ENCODE measurements at regions not wholly inside any gene's neighbourhood (a gene's known extent, or its start where the extent isn't known, plus 50 kb on each side); places are given as distances from the start of the nearest gene placed in this dataset.

DNA sequence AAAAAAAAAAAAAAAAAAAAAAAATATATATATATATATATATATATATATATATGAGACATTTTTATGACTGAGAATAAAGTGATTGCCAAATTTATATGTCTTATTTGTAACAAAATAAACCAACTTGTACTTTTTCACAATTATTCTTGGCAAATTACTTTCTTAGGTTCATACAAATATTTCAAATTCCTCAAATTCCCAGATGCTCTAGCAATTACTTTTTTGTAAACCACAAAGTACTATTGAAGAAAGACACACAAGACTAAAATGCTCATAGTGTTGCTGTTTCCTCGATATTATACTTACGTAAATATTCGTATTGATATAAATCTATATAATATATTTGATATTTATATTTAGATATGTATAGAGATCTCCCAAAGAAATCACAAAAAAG lies 390.0 kb downstream of the FAT4 start:
- no peak for DNase-seq

DNA sequence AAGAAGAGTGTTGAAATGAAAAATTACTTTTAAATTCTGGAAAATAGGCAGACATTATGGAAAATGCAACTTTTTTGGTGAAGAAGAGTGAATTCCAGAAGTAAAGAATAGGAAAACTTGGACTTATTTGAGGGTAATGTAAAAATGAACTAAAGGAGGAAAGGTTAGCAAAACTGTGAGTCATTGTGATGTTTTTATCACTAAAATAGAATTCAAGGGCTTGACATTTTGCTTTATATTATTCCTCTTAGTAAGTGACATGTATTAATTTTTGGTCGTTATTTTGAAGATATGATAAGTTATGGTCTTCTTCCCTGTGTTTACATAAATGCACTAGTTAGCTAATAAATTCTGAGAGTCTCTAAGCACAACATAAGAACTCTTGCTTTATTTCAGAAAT lies 390.9 kb downstream of the FAT4 start:
- DNase-seq = no peak

DNA sequence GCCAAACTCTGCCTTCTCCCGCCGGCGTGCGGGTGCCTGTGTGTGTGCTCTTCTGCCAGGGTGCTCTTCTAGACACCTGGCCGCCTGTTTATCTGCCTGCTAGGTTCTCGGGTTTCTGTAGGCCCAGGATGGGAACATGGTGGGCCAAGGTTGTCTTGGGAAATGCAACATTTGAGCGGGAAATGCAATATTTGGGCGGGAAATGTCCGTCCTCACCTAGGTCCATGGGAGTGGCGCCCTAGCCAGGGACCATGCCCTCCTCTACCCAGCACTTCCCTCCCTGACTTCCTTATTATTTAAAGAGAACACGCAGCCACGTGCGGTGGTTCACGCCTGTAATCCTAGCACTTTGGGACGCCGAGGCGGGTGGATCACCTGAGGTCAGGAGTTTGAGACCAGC lies 392.6 kb downstream of the FAT4 start:
- DNase-seq = no peak

DNA sequence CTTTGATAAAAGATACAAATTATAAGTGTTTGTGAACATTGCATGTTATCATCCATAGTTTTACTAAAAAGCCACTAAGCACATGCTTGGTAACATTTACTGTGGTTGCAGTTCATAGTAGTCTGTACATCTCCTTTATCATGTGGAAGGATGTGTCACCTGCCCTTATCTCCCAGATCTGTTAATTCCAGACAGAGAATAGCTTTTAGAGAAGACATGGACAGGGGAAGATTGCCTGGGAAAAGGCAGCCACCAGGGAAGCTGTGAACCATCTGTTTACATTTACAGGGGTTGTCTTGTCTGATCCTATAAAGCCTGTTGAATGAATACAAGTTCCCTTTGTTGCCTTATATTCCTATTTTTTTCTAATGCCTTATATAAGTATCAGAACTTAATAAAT lies 396.0 kb downstream of the FAT4 start:
- DNase-seq = no peak

DNA sequence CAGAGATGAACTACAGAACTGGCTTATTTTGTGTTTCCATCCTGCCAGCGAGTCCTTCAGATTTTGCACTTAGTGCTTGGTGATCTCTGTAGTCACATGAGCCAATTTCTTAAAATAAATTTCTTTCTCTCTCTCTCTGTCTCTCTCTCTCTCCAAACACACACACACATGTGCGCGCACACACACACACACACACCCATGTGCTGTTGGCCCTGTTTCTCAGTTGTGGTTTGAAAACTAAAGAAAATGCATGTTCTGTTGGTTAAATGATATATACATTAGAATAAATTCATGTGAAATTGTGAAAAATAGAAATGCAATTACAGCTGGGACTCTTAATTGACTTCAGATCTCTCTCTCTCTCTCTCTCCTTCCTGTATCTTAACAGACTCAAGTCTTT lies 399.3 kb downstream of the FAT4 start:
- no peak for DNase-seq

DNA sequence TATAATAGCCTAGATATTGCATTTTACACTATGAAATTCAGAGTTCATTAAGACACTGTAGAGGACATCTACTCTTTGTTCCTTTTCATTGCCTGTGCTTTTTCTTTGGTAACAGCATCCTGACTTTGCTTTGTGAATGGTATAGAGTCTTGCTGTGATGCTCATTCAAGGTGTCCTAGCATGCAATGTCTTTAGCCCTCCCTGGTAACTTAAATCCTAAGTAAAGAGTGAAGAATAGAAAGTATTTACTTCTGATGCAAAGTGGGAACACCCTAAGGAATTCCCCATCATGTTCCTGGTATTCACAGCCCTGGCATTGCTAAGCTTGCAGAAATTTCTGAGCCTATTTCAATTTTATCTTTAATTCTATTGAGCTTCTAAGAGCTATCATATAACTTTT lies 400.1 kb downstream of the FAT4 start:
- no peak for DNase-seq

DNA sequence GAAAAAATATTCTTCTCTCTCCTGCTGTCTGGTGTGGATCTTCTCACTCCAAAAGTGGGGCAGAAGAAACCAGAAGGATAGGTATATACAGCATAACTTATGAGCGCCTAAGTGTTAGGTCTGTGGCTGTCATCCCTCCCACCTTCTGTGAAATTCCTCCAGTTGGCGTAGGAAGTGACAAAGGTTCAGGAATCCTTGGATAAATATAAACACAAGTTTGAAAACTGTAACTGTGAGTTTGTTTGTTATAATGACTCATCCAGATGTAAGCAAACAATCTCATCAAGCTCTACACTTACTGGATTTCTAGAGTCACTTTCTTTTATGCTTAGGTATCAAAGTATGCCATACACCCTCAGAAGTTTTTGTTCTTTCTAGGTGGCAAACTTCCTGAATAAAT lies 405.2 kb downstream of the FAT4 start:
- no peak for DNase-seq

DNA sequence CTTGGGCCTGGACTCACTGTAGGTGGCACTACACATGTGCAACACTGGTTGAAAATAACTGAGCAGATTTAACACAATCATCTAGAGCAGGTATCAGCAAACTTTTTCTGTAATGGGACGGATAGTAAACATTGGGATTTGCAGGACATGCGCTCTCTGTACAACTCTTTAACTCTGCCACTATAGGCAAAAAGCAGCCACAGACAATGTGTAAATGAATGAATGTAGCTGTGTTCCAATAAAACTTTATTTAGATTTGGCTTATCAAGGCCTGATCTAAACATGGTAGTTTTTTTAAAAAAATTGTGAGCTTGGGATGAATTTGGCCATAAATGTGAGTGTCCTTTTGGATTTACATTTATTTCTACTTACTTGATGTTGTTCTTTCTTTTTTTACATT lies 407.3 kb downstream of the FAT4 start:
- DNase-seq = no peak

DNA sequence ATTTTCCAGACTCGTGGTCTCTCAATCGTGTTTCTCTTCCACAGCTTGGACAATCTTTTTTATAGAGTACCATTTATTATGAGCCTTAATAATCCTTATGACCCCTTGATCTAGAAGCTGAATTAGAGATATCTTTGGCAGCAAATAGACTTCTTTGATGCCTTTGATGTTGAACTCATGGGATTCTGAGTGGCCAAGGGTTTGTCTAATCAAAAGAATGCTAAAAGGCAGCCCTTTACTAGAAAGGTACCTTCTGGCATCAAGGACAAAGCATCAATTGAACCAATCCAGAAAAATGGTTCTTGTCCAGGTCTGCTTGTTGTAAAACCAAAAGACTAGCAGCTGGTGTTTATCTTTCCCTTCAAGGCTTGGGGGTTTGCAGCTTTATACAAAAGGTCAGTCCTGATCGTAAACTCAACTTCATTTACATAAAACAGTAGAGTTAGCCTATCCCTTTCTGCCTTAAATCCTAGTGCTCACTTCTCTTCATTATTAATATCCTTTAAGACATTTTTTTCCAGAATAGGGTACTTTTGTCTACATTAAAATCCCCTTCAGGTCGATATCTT lies 411.3 kb downstream of the FAT4 start:
- DNase-seq = no peak

DNA sequence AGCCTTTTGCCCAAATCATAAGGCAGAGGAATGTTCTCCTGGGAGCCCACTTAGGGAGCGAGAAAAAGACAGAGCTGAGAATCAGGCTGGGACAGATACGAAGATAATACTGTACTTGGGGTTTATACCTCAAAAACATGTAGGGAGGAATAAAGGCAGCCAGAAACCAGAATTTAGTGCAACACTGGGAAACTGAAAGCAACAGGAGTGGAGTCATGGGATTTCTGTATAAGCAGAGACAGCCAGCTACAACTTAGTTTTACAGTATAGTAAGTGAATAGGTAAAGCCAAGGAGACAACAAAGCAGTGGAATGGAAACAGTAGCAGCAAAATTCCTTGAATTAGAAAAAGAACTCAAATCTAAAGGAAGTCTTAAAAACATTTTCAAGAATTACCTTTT lies 413.2 kb downstream of the FAT4 start:
- DNase-seq = no peak

DNA sequence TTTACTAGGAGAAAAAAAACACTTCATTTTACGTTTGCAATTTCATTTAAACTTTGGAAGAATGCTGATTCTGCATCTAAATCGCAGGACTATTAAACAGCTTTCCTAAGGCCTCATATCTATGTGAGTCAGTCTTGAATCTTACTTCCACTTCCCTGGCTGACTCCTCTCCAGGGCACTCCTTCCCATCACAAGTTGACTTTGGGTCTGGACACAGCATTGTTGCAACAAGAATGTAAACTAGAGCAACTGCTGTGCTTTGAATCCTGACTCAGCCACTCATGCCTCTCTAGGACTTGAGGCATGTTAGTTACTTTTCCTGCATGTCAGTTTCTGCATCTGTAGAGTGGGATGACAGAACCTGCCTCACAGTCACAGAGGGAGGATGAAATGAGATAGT lies 413.8 kb downstream of the FAT4 start:
- no peak for DNase-seq

DNA sequence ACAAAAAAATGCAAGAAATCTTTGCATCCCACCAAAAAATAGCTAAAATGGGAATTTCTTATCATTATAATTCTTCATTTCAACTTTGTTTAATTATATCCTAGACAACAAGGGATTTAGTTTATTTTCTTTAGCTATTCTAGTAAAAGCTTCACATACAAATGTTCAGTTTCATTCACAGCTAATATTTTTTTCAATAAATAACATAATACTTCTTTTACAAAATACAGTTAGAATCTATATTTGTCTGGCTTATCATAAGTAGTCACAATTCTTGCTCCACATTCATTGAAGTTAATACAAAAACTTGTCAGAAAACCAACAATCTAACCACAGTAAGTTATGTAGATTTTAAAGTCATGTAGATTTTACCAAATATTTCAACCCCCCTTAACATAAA lies 414.4 kb downstream of the FAT4 start:
- DNase-seq = no peak

DNA sequence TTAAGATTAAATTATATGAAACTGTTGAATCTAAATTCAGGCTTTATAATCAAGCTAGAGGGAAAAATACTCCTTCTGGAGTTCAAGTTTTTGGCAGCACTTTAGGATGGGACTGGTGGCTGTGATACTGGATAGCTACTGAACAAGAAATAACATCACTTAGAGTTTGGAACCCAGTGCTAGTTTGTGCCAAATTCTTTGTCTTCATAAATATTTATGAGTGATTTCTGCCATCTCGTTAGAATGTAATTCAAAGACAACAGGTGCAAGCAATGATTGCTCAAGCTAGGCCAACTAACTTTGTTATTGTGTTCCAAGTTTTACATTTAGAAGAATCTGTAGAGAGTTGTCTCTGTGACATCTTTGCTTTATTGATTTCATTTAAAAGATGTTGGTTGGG lies 417.9 kb downstream of the FAT4 start:
- DNase-seq = no peak

DNA sequence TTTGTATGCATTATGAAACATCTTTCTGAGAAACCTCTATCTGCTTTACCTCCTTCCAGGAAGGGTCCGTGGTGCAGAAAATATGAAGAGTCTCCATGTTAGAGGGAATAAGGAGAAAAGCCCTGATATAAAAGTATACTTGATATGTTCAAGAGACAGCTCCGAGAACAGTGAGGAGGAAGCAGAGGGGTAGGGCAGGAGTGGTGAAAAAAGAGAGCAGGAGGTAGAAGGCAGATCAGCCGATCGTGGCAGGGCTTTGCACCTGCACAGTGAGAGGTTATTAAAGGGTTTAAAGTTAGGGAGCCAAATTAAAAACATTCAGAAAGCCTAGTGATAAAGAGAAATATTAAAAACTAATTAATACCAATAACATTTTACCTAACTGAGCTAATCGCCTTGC lies 419.7 kb downstream of the FAT4 start:
- no peak for DNase-seq

DNA sequence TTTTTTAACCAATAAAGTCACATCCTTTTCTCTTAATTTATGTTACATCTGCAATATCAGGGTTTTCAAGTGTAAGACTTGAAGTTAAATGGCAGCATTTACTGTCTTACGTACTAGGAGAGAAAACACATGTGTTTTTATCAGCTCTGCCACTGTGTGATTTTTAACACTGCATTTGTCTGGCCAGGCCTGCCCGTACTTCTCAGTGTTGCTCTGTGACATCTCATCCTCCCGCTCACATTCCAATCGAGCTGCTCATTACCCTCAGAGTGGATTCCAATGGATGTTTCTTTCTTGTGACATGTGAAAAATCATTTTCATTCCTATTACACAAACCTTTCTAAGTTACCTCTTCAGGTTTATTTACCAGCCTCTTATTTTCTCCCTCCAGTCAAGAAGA lies 420.3 kb downstream of the FAT4 start:
- no peak for DNase-seq

DNA sequence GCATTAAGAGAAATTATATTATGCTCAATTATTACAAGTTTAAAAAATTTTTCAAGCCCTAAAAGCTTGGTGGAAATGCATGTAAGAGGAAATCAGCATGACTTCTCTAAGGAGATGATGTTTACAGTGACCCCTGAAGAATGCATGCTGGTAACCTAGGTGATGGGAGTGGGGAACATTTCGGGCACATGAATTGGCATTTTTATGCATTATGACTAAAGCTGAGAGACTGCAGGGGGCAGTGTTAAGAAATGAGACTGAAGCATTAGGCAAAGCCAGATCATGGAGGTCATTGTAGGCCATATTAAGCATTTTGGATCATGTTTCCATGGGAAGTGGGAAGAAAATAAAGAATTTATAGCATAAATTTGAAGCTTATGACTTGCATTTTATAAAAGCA lies 421.3 kb downstream of the FAT4 start:
- no peak for DNase-seq

DNA sequence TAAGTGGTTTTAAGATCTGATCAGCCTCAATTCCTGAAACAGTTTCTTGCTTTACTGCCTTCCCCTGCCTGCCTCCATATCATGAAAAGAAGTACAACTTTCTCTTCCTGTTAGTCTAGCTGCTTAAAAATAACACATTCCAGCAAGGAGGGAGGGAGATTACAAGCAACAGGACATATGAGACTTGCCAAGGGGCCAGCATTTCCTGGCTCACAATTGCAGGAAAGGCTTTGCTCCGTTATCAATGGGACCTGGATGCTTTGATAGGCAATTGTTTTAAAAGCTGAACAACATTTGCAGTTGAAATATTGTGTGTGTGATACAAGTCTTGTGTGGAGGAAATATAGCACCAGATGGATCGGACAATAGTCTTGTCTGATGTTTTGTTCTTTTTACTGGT lies 425.0 kb downstream of the FAT4 start:
- no peak for DNase-seq

DNA sequence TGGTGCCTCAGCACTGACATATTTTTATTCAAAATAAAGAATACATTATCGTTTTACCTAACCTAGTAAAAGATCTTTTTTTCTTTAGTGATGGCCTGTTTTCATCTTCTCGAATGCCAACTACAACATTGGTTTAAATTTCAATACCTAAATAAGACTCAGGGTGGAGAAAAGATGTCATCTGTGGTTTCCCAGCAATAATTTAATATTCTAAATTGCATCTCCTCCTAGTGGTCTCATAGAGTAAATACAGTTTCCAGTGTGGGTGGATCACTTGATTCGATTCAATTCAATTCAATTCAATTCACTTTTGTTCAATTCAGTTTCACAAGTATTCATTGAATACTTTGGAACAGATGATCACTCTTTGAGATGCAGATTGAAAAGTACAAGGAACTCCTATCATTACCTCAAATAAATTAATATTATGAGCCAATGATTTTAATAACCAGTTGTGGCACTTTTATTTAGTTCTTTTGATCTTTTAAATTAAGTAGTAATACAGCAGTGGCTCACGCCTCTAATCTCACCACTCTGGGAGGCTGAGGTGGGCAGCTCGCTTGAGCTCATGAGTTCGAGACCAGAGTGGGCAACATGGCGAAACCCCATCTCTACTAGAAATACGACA lies 427.2 kb downstream of the FAT4 start:
- DNase-seq = no peak

DNA sequence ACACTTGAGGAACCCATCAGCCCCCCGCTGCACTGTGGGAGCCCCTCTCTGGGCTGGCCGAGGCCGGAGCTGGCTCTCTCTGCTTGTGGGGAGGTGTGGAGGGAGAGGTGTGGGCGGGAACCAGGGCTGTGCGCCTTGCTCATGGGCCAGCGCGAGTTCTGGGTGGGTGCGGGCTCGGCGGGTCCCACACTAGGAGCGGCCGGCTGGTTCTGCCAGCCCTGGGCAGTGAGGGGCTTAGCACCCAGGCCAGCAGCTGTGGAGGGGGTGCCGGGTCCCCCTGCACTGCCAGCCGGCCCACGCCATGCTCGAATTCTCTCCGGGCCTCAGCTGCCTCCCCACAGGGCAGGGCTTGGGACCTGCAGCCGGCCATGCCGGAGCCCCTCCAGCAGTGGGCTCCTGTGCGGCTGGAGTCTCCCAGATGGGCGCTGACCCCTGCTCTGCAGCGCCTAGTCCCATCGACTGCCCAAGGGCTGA lies 430.2 kb downstream of the FAT4 start:
- DNase-seq = no peak

DNA sequence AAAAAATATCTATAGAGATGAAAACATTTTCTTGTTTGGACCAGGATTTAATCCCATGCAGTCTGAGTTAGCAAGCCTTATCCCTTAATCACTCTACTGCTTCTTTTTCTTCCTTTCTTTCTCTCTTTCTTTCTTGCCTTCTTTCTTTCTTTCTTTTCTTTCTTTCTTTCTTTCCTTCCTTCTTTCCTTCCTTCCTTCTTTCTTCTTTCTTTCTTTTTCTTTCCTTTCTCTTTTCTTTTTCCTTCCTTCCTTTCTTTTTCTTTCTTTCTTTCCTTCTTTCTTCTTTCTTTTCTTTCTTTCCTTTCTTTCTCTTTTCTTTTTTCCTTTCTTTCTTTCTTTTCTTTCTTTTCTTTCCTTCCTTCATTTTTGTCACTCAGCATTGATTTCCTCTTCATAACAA lies 434.6 kb downstream of the FAT4 start:
- no peak for DNase-seq

DNA sequence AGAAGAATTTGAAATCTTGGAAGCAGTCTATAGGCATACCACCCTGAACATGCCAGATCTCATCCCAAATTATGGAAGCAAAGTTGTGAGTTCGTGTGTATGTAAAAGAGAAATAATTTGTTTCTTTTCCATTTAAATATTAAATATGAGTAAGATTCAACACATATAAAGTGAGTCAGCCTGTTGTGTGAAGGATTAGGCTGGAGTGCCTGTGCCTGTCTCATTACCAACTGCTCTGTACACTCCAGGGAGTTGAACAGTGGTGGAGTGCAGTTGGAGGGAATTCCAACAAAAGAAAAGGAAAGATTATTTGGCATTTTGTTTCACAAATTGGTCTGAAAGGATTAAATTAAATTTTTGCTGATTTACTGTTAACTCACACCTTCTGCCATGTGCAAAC lies 435.6 kb downstream of the FAT4 start:
- DNase-seq = no peak

DNA sequence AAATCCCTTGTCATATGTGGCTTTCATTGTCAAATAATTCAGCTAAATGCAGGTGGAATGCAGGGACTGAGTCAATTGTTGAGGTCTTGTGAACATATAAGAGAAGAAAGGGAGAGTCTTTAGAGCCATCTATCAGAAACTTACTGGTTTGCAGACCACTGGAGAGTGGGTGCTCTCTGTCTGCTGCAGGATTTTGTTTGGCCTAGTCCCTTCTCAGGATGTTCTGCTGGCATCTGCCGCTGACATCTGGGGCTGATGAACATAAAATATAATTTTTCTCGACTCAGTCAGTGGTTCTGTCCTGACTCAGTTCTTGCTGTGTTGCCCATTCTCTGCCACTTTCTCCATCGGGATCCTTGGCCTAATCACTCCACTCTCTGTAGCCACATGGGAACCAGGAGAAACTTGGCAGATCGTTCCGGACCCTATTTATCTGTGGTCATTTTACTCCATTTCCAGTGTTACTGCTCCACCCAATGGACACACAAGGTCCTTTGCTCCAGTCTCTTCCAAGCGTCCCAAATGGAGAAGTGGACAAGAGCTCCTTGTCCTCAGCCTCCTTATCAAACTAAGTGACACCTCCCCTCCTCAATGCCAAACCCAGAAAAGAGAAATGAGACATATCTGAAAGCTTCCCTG lies 436.2 kb downstream of the FAT4 start:
- no peak for DNase-seq

DNA sequence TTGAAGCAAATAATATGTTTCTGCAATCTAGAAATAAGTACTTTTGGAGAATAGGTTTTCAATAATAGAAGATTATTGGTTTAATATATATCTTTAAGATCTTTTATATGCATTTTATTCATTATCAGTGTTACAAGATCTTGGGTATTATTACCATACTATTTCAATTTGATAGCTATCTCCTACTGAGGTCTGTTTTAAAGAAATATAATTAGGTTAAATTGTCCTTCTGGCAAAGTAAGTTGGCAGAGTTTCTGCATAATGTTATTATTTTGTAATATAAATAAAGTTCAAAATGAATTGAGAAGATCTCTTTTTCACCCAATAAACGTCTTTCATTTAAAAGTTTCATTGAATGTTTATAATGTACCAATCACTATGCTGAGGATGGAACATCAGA lies 443.7 kb downstream of the FAT4 start:
- DNase-seq = no peak

DNA sequence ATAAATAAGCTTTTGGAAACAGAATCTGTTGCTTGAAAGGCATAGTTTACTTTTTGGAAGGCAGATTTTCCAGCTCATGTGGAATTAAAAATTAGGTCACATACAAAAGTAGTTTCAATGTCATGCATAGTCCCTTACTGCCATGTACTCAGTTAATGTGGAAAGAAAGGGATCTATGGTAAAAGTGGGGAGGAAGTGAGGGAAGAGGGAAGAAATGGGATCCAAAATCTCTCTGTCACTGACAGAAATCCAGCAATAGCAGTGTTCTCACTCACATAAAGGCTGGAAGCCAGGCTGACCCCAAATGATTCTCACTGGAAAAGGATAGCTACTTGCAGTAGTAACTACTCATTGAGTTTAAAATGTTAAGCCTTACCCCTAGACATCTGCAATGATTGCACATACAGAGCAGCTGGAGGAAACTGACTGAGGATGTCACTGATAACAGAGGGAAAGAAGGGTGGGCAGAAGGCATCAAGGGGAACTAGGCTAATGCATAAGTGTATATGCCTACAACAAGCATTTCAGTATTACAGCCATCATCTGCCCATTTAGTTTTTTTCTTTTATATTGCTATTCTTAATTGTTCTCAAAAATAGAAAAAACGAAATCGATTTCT lies 445.6 kb downstream of the FAT4 start:
- no peak for DNase-seq

All from T-helper 2 cell (primary cell).